ENCODE measurements at regions not wholly inside any gene's neighbourhood (a gene's known extent, or its start where the extent isn't known, plus 50 kb on each side); places are given as distances from the start of the nearest gene placed in this dataset.

- TF ChIP-seq REST (IDR thresholded peaks at IDR 0.05; ENCODE audit: insufficient read depth in 1 of 2, low read depth in 2 of 2, low read length in 2 of 2) (no peak), POLR2AphosphoS5 (IDR thresholded peaks at IDR 0.05; ENCODE audit: low read depth, low read length) (no peak), SIN3A (IDR thresholded peaks at IDR 0.05; ENCODE audit: borderline replicate concordance, insufficient read depth, low read length) (no peak), TAF1 (IDR thresholded peaks at IDR 0.05; ENCODE audit: borderline replicate concordance, insufficient read depth, low read length) (no peak), FOXP2 (optimal IDR thresholded peaks at IDR 0.05; ENCODE audit: borderline replicate concordance, extremely low read depth, extremely low read length, insufficient read depth) (no peak)
Measured at GRCh38 chr2:111626037-111626864, 257.7 kb downstream of the ANAPC1 start.

All from PFSK-1 (cell line).